Omental fat pad (tissue), 3 donors: ENCODE measurements at regions not wholly inside any gene's neighbourhood (a gene's known extent, or its start where the extent isn't known, plus 50 kb on each side); places are given as distances from the start of the nearest gene placed in this dataset.

ENCODE experiments used
- ATAC-seq: fragments of 150-250 bp; one replicate; pipeline ENCODE4 v1.9.1; 2016; ENCODE audit warnings: mild to moderate bottlenecking, moderate library complexity; ENCODE audit not compliant: low FRiP score
- DNase-seq: peaks from one replicate; pipeline ENCODE4 v3.0.0-alpha.2; 2019; ENCODE audit warnings: low spot score
- TF ChIP-seq, protein P1 (sequence below), 3 donors: fragments of 450-650 bp; IDR thresholded peaks; one replicate each; pipeline ENCODE4 v1.5.1; 2016 to 2017; ENCODE audit warnings: antibody characterized with exemption in 3 of 3, mild to moderate bottlenecking in 3 of 3, moderate library complexity in 2 of 3

DNA sequence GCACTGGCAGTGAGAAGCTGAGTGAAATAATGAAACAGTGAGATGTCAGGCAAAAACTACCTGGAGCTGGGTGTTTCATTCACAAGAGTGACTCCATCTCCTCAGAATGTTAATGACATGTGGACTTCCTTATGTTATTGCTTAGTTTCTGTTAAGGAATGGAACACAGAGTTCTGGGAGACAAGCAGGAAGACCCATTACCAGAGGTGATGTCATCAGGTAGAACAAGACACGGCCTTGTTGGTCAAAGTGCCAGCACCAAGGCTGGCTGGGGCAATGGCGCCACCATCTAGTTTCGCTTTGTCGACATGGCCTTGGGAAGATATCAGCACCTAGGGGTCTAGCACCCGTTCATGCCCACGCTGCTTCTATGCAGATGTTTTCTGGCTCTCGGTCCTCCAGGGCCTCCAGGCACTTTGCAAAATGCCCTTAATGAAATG, 252.2 kb downstream of the FAM43A start:
- ATAC-seq = no peak
- DNase-seq = no peak
- TF ChIP-seq, protein P1, sequence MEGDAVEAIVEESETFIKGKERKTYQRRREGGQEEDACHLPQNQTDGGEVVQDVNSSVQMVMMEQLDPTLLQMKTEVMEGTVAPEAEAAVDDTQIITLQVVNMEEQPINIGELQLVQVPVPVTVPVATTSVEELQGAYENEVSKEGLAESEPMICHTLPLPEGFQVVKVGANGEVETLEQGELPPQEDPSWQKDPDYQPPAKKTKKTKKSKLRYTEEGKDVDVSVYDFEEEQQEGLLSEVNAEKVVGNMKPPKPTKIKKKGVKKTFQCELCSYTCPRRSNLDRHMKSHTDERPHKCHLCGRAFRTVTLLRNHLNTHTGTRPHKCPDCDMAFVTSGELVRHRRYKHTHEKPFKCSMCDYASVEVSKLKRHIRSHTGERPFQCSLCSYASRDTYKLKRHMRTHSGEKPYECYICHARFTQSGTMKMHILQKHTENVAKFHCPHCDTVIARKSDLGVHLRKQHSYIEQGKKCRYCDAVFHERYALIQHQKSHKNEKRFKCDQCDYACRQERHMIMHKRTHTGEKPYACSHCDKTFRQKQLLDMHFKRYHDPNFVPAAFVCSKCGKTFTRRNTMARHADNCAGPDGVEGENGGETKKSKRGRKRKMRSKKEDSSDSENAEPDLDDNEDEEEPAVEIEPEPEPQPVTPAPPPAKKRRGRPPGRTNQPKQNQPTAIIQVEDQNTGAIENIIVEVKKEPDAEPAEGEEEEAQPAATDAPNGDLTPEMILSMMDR (IDR thresholded peaks at IDR 0.05) = no peak

- TF ChIP-seq, protein P1 (IDR thresholded peaks at IDR 0.05) = no peak
- DNase-seq (no peak), ATAC-seq (peak; percentile 69)
Observed at GRCh38 chr3:194938845-194939531, 253.3 kb downstream of the FAM43A start.

DNA sequence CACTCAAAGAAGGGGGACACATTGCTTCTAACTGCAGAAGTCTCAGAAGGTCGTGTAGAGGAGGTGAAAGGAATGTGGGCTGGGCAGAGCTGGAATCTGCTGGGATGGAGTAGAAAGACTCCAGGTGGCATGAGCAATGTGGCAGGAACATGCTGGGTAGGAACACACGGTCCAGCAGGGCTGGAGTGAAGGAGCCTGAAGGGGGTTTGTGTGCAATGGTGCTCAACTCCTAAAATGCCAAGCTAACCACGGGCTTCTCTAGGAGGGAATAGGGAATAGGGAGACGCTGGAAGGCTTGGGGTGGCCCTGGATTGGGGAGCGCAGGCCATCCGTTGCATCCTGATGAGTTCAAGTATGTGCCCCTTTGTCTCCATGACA, 253.8 kb downstream of the FAM43A start:
- ATAC-seq (no peak), DNase-seq (no peak)
- TF ChIP-seq, protein P1 (IDR thresholded peaks at IDR 0.05) = no peak

DNA sequence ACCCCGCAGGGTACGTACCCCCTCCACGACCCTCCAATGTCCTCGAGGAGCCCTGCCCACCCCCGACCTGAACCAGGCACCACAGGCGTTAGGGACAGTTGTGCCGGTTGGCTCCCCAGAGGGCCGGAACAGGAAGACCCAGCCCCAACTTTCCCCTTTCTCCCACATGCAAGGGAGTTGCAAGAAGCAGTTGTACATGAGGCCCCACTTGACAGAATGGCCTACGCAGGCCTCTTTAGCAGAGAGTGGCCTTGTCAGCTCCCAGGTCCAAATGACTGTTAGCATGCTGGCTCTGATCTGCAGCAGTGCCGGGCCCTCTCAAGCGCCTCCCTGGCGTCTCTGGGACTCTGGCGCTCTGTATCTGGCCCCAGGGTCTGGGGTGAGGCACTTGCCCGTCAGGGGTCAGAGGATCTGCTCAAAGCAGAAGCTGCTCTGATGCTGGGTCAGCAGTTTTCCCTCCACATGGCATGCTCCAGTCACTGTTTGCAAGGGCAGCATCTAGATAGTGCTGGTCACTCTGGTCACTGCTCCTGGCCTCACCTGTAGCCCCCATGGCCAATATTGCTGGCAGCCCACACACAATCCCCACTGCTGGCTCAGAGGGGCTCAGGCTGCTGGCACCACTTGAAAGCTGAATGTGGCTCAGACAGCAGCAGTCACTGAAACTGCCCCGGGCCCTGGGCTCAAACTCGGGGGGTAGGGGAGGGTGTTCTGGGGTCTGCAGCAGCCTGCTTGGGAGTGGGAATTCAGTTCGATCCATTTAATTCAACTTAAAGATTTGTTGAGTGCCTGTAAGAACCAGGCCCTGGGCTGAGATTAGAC, 254.5 kb downstream of the FAM43A start:
- DNase-seq (no peak), ATAC-seq (no peak)
- TF ChIP-seq, protein P1 (IDR thresholded peaks at IDR 0.05) = no peak

GRCh38 chr3:194941360-194941955, 255.8 kb downstream of the FAM43A start:
- TF ChIP-seq, protein P1 (IDR thresholded peaks at IDR 0.05) = no peak
- DNase-seq (no peak), ATAC-seq (no peak)

GRCh38 chr3:194941956-194942511, 256.4 kb downstream of the FAM43A start:
- ATAC-seq (no peak), DNase-seq (no peak)
- TF ChIP-seq, protein P1 (IDR thresholded peaks at IDR 0.05) = no peak
